ENCODE measurements at regions not wholly inside any gene's neighbourhood (a gene's known extent, or its start where the extent isn't known, plus 50 kb on each side); places are given as distances from the start of the nearest gene placed in this dataset. TPM values are rescaled to one million over a fixed set of nuclear protein-coding genes. Genes with fewer than 3 reads are reported as not detected.

- no peaks in the 10 kb centered on the region for H3K9me3 ChIP-seq
- intact Hi-C loops (cut with DNase I; ENCODE audit: low total_unique reads): no loop called here
- no peaks in the 10 kb centered on the region for H3K27me3 ChIP-seq
- no peak for DNase-seq
- no peaks in the 10 kb centered on the region for H3K4me1 ChIP-seq
- H3K36me3 ChIP-seq: no peaks in the 10 kb centered on the region
- H3K4me3 ChIP-seq: no peak overlapping the region
- TF ChIP-seq CTCF (IDR thresholded peaks at IDR 0.05) (no peak), POLR2A (IDR thresholded peaks at IDR 0.05) (no peak)
- no peak overlapping the region for H3K27ac ChIP-seq
These were observed 56.5 kb upstream of the ETV6 start for GRCh38 chr12:11593013-11593412.

GRCh38 chr12:11595080-11595479 lies 54.4 kb upstream of the ETV6 start:
- intact Hi-C loops (cut with DNase I; ENCODE audit: low total_unique reads): no loop called here
- Histone ChIP-seq H3K27ac (no peak overlapping the region), H3K4me3 (no peak overlapping the region), H3K9me3 (no peaks in the 10 kb centered on the region), H3K27me3 (no peaks in the 10 kb centered on the region), H3K36me3 (no peaks in the 10 kb centered on the region), H3K4me1 (no peaks in the 10 kb centered on the region)
- no peak for DNase-seq
- no peak for TF ChIP-seq CTCF (IDR thresholded peaks at IDR 0.05)
- TF ChIP-seq POLR2A (IDR thresholded peaks at IDR 0.05): no peak

- TF ChIP-seq CTCF (IDR thresholded peaks at IDR 0.05): no peak
- Histone ChIP-seq H3K4me1 (no peaks in the 10 kb centered on the region), H3K27ac (no peak overlapping the region), H3K36me3 (no peaks in the 10 kb centered on the region), H3K9me3 (no peaks in the 10 kb centered on the region), H3K4me3 (no peak overlapping the region), H3K27me3 (no peaks in the 10 kb centered on the region)
- no peak for DNase-seq
- intact Hi-C loops (cut with DNase I; ENCODE audit: low total_unique reads): no loop called here
These were observed 53.3 kb upstream of the ETV6 start for GRCh38 chr12:11596141-11596540.

- TF ChIP-seq POLR2A (IDR thresholded peaks at IDR 0.05) (no peak), CTCF (IDR thresholded peaks at IDR 0.05) (no peak)
- Histone ChIP-seq H3K27ac (no peak overlapping the region), H3K36me3 (no peaks in the 10 kb centered on the region), H3K4me3 (no peak overlapping the region), H3K9me3 (no peaks in the 10 kb centered on the region), H3K4me1 (no peaks in the 10 kb centered on the region), H3K27me3 (no peaks in the 10 kb centered on the region)
- intact Hi-C loops (cut with DNase I; ENCODE audit: low total_unique reads): no loop called here
- DNase-seq: no peak
These were observed 50.6 kb upstream of the ETV6 start for GRCh38 chr12:11598900-11599299.

Small RNAs in the stretch of these regions (small RNA-seq; reads per million reads assigned to genes)
- not detected for gene AC007450.3
- not detected for gene HIGD1AP8
- gene RNU7-60P: not detected
